Urinary bladder (tissue), 3 donors: ENCODE measurements at regions not wholly inside any gene's neighbourhood (a gene's known extent, or its start where the extent isn't known, plus 50 kb on each side); places are given as distances from the start of the nearest gene placed in this dataset.
A peak's percentile ranks its signal among the peaks of the same experiment; 100 is the strongest.
"Not testable (repeated sequence)": the region's sequence is repeated elsewhere in the genome, so short reads cannot be mapped to it uniquely, and the experiment has no call there.

ENCODE experiments used
- DNase-seq: peaks from one replicate; pipeline ENCODE4 v3.0.0-alpha.2; 2015; ENCODE audit errors: extremely low spot score
- H3K27ac ChIP-seq: one replicate; pipeline ENCODE4 v1.5.1; 2013; ENCODE audit warnings: low read depth, mild to moderate bottlenecking, moderate library complexity
- H3K36me3 ChIP-seq: one replicate; pipeline ENCODE4 v1.6.1; 2013; ENCODE audit warnings: mild to moderate bottlenecking, moderate library complexity; ENCODE audit not compliant: insufficient read depth
- H3K4me1 ChIP-seq: one replicate; pipeline ENCODE4 v1.6.1; 2013; ENCODE audit warnings: mild to moderate bottlenecking, moderate library complexity; ENCODE audit not compliant: insufficient read depth
- H3K4me3 ChIP-seq: one replicate; pipeline ENCODE4 v1.5.1; 2013; ENCODE audit warnings: low read depth, low read length
- WGBS: extraction: QIAGEN DNeasy Blood & Tissue Kit; methylation state at CpG from one replicate; pipeline ENCODE4 v1.1.7; 2013; 5-methylcytosine and 5-hydroxymethylcytosine counted together
- donor health status: healthy with polysubstance abuse.
- donor health status: healthy.

DNA sequence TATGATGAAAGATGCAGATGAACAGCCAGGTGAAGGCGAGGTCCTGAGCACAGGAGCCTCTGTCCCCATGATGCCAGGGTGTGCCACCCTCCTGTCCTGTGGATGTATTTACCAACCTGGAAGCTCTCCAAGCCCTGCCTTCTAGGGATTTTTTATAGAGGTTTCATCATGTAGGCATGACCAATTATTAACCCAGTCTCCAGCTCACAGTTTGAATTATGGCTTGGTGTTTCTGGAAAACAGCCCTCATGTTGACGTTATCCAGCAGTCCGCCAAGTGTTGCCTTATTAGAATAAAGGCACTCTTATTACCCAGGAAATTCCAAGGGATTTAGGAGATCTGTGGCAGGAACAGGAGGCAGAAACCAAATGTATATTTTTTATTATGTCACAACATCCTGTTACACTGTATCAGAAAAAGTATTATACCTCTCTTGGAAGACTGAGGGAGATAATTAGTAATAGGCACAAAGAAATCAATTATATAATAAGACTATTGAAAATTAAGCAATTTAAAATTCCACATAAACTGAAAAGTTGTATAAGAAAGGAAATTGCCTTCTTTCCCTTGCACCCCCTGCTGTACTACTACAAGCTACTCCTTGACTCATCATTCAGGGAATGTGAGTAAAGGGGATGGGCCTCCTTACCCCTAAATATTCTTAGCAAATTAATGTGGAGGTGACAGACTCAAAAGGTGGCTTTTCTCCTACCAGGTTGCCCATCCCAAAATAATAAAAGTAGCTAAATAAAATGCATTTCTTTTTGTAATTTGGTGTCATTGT is 129.6 kb downstream of the ZNF330 start:
- Histone ChIP-seq H3K4me3 (no peak overlapping the region), H3K27ac (no peak overlapping the region), H3K4me1 (peaks cover 4% of the 10 kb centered on the region), H3K36me3 (no peaks in the 10 kb centered on the region)
- DNase-seq: peak; percentile 26
- 33% methylated on average over 3 of the region's 3 CpGs for WGBS

DNA sequence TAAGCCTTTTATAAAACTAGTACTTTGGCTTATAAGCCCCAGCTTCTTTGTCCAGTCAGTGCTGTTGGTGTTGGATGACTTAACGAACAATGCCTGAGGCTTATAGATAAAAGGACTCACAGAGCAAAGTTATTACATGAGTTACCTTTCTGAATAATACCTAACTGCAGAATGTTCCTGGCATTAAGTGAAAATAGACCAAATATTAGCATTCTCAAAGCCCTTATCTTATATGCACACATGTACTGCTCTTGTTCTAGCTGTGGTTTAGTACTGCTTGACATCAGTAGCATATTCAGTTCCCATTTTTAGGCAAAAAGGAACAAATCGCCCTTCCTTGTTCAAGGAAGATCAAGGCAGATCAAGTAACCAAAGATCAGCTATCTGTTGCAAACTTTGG is 131.6 kb downstream of the ZNF330 start:
- Histone ChIP-seq H3K4me1 (peaks cover 4% of the 10 kb centered on the region), H3K36me3 (no peaks in the 10 kb centered on the region), H3K4me3 (no peak overlapping the region), H3K27ac (no peak overlapping the region)
- no peak for DNase-seq
- WGBS: 86% methylated on average over 2 of the region's 2 CpGs

DNA sequence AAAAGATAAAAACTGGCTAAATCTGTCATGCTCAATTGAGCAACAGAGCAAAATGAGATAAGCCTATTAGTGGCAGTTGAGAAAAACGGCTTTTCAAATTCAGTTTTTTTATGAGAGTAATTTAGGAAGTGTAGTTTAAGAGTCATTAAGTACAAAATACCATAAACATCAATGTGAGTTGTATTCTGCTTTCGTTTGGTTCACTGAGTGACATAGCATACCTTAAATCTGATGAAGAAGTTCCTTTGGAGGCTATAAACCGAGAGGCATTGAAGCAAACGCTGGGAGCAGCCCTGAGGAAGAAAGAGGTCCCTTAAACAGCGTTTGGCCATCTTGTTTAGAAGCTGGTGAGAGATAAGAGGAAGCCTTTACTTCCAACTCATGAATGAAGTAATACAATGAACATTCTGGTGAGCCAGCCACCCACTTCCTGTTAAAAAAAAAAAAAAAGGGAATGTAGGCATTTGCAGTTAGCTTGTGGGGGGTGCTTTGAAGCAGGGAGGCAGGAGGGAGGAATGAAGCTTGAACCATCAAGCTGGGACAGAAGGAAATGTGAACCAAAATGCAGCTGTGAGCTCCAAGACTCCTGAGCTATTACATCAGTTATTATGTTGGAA is 132.3 kb downstream of the ZNF330 start:
- Histone ChIP-seq H3K4me3 (no peak overlapping the region), H3K36me3 (no peaks in the 10 kb centered on the region), H3K27ac (no peak overlapping the region), H3K4me1 (peaks cover 4% of the 10 kb centered on the region)
- DNase-seq: no peak
- 27% methylated on average over 5 of the region's 5 CpGs for WGBS

DNA sequence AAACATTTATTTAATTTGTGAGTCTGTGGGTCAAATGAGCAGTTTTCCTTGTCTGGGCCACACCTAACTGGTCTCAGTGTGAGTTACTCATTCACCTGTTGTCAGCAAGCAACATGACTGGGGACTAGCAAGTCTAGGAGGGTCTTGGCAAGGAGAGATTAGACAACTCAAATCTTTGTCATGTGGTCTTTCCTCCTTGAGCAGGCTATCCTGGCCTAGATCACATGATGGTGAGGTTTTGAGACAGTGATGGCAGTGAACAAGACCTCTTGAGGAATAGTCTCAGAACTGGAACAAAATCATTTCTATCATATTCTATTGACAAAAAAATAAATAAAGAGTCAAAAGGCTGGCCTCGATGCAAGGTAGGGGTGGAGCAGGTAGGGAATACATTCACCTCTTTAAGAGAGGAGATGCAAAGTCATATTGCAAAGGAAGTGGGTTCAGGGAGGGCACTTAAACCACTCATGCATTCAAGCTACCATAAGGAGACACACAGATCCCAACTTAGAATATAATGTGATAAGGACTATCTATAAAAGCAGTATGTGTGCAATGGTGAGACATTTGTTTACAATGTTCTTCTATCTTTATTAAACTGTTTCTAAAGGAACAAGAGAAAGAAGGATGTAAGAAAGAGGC is 135.7 kb downstream of the ZNF330 start:
- WGBS: 85% methylated on average over 1 of the region's 1 CpG
- Histone ChIP-seq H3K27ac (no peak overlapping the region), H3K4me1 (no peaks in the 10 kb centered on the region)

DNA sequence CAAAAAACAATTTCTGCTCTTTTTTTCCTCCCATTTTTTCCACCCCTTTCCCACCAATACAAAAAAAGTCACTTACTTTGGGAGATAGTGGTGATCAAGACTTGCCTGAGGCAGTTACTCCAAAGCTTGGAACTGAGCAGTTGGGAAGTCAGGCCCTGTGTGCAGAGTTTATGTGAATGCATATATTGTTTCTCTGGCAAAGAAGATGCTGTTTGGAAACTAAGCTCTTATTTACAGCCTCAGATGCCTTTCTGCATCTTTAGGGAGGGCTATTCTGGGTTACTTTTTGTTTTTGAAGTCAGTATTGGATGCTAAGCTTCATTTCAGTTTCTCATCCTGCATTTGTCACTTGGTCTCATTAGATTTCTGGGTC is 136.3 kb downstream of the ZNF330 start:
- Histone ChIP-seq H3K27ac (no peak overlapping the region), H3K36me3 (no peaks in the 10 kb centered on the region), H3K4me1 (no peaks in the 10 kb centered on the region), H3K4me3 (no peak overlapping the region)
- no peak for DNase-seq

More for the DNA sequence above, 135.7 kb downstream of the ZNF330 start:
- Histone ChIP-seq H3K36me3 (no peaks in the 10 kb centered on the region), H3K4me3 (no peak overlapping the region)
- DNase-seq: no peak

DNA sequence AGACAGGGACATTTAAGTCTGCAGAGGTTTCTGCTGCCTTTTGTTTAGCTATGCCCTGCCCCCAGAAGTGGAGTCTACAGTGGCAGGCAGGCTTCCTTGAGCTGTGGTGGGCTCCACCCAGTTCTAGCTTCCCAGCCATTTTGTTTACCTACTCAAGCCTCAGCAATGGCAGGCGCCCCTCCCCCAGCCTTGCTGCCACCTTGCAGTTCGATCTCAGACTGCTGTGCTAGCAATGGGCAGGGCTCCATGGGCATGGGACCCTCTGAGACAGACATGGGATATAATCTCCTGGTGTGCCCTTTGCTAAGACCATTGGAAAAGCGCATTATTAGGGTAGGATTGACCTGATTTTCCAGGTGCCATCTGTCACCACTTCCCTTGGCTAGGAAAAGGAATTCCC is 147.5 kb downstream of the ZNF330 start:
- H3K36me3 ChIP-seq, H3K4me3 ChIP-seq, H3K27ac ChIP-seq, H3K4me1 ChIP-seq, DNase-seq: not testable (repeated sequence)
- 92% methylated on average over 3 of the region's 3 CpGs for WGBS

DNA sequence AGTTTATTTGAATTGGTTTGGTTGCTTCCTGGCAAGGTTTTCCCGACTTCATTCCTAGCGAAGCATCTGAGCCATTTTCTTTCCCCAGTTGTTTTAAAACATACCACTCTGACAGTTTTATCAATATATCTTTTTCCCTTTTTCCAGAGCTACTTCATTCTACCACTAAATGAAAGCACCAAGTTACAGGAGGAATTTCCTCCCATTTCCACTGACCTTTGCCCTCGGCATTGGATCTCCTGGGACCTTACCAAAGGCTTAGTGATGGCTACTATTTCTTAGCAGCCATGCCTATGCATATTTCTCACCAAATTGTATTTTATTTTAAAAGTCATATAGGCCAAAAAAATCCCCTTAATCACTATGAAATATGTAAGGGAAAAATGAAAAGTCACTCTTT is 150.5 kb downstream of the ZNF330 start:
- 57% methylated on average over 3 of the region's 3 CpGs for WGBS
- Histone ChIP-seq H3K36me3 (no peaks in the 10 kb centered on the region), H3K4me1 (no peaks in the 10 kb centered on the region), H3K4me3 (no peak overlapping the region), H3K27ac (no peak overlapping the region)
- DNase-seq: no peak

DNA sequence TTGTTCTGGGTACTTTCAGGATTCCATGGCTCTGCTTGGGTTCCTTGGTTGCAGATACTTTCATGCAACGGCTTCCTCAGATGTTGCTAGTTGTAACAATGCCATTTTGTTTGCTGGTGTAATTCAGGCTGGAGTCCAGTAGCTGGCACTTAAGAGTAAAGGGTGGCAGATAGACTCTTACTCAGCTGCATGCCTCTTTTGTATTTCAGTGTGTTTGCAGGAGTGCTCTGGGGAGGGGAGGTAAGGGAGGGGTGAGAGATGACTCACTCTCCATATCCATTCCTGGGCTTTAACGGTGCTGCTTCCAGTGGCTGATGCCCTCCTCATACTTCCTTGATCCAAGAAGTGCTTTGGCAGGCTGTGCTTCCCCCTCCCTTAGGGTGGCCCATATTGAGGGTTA is 155.2 kb downstream of the ZNF330 start:
- DNase-seq: no peak
- H3K36me3 ChIP-seq: no peaks in the 10 kb centered on the region

DNA sequence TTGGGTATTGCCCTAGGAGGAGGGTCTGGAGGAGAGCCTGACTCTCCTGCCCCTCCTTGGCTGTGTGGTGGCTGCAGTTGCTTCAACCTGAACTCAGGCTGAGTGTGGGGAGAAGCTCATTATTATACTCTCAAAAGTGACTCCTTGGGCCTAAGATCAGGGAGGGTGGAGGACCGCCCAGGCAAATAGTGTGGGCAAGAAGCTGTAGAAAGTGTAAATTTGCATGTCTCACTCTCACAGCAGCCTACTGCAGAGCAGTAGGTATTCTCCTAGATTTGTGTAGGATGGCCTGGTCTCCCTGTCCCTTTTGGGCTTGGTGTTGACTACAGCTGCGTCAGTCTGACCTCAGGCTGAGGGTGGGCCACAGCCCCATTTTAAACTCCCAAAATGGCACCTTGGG is 156.1 kb downstream of the ZNF330 start:
- Histone ChIP-seq H3K36me3 (no peaks in the 10 kb centered on the region), H3K4me1 (no peaks in the 10 kb centered on the region), H3K4me3 (no peak overlapping the region), H3K27ac (no peak overlapping the region)
- 98% methylated on average over 2 of the region's 2 CpGs for WGBS
- DNase-seq: no peak

More for the DNA sequence above, 155.2 kb downstream of the ZNF330 start:
- H3K27ac ChIP-seq: no peak overlapping the region
- no peaks in the 10 kb centered on the region for H3K4me1 ChIP-seq
- WGBS: 83% methylated on average over 2 of the region's 2 CpGs
- H3K4me3 ChIP-seq: no peak overlapping the region

DNA sequence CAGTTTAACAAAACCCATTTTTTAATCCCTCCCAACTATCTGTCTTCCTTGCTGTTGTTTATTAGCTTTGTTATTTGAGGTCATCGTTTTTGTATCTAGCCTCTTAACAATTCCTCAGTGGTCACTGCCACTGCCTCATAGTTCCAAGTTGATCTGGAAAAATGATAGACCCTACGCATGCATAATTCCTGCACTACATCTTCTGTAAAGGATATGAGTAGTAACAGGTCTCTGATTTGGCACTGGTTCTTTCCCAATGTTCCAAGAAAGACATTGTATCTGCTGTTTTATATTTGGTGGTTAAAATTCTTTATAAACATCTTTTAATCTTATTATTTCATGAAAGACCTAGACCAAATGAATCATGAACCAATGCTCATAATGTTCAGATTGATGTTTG is 166.6 kb downstream of the ZNF330 start:
- Histone ChIP-seq H3K4me3 (no peak overlapping the region), H3K4me1 (no peaks in the 10 kb centered on the region), H3K27ac (no peak overlapping the region), H3K36me3 (no peaks in the 10 kb centered on the region)
- 65% methylated on average over 2 of the region's 2 CpGs for WGBS
- no peak for DNase-seq

DNA sequence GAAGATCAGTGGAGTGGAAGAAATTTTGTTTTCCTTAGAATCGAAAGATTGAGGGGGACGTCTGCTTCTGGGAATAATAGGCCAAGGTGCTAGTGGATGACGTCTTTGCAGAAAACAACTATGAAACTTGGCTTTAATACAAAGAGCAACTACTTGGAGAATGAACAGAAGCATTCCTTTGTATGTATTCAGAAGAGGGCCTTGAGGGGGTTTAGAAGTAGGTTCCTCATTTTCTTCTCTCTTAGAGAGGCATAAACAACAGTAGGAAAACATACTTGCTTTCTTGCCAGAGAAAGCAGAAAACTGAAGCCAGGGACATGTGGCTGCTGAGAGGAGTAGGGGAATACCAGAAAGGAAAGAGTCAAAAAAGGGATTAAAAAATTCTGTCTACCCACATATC is 167.8 kb downstream of the ZNF330 start:
- no peak for DNase-seq
- 65% methylated on average over 3 of the region's 3 CpGs for WGBS
- Histone ChIP-seq H3K4me3 (no peak overlapping the region), H3K27ac (no peak overlapping the region), H3K36me3 (no peaks in the 10 kb centered on the region), H3K4me1 (no peaks in the 10 kb centered on the region)

DNA sequence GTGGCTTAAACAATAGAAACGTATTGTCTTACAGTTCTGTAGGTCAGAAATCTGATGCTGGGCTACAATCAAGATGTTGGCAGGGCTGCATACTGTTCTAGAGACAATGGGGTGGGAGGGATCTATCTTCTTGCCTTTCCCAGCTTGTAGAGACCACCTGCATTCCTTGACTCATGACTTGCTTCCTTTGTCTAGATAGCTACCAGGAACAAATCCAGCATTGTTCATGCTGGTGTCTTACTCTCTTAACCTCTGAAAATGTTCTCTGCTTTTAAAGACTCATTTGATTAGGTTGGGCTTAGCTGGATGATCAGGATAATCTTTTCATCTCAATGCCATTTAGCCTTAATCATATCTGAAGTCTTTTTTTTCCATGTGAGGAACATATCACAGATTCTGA is 169.0 kb downstream of the ZNF330 start:
- Histone ChIP-seq H3K36me3 (no peaks in the 10 kb centered on the region), H3K4me1 (no peaks in the 10 kb centered on the region), H3K27ac (no peak overlapping the region), H3K4me3 (no peak overlapping the region)
- no peak for DNase-seq
- WGBS: 76% methylated on average over 1 of the region's 1 CpG

DNA sequence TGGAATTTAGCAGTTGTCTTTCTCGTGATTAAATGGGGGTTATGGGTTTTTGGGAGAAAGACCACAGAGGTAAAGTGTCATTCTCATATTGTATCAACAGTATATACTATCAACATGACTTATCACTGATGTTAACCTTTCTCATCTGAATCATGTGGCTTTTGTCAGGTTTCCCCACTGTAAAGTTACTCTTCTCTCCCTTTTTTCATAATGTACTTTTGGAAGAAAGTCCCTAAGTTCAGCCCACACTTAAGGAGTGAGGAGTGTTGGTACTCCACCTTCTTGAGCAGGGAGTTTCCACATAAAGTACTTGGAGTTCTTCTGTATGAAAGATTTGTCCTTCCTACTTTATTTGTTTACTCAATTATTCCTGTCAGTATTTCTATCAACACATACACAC is 169.9 kb downstream of the ZNF330 start:
- WGBS: 67% methylated on average over 1 of the region's 1 CpG
- H3K36me3 ChIP-seq: no peaks in the 10 kb centered on the region
- H3K4me3 ChIP-seq: no peak overlapping the region
- no peaks in the 10 kb centered on the region for H3K4me1 ChIP-seq
- no peak overlapping the region for H3K27ac ChIP-seq
- DNase-seq: no peak

DNA sequence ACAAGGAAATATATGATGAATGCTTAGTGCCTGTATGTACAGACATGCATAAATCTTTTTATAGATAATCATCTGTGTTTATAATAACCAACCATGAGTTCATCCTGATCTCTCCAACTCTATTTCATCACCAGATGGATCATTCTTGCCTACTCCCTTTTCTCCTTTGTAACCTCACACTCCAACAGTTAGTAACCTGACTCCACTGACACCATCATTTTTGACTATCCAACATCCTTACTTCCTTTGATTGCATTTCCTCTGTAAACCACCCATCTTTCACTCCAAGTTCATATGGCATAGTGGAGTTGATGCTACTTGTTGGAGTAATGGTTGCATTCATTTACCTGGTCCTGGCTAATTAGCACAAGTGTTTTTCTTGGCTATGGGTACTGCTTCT is 170.6 kb downstream of the ZNF330 start:
- DNase-seq: no peak
- Histone ChIP-seq H3K36me3 (no peaks in the 10 kb centered on the region), H3K27ac (no peak overlapping the region), H3K4me3 (no peak overlapping the region), H3K4me1 (no peaks in the 10 kb centered on the region)
